Activated naive CD4-positive, alpha-beta T cell treated with anti-CD3 and anti-CD28 coated beads, Interleukin-2, amount 50 U/mL, for 16 hours (primary cell): ENCODE measurements at regions not wholly inside any gene's neighbourhood (a gene's known extent, or its start where the extent isn't known, plus 50 kb on each side); places are given as distances from the start of the nearest gene placed in this dataset.

Source experiments
- DNase-seq: peaks from one replicate; pipeline ENCODE4 v3.0.0-alpha.2; 2020

GRCh38 chr20:39277185-39277584 lies 315.0 kb downstream of the DHX35 start:
- no peak for DNase-seq

GRCh38 chr20:39270837-39271604 lies 308.9 kb downstream of the DHX35 start:
- no peak for DNase-seq

GRCh38 chr20:39269493-39270217 lies 307.5 kb downstream of the DHX35 start:
- DNase-seq: no peak

- DNase-seq: peak; percentile 16
Observed at GRCh38 chr20:39268981-39269461, 306.9 kb downstream of the DHX35 start.

- no peak for DNase-seq
Observed at GRCh38 chr20:39268491-39268951, 306.4 kb downstream of the DHX35 start.

- no peak for DNase-seq
Observed at GRCh38 chr20:39266989-39267388, 304.8 kb downstream of the DHX35 start.

- DNase-seq: peak; percentile 20
Observed at GRCh38 chr20:39264506-39265172, 302.5 kb downstream of the DHX35 start.

- no peak for DNase-seq
Observed at GRCh38 chr20:39263076-39263475, 300.9 kb downstream of the DHX35 start.

GRCh38 chr20:39259808-39260207 lies 297.7 kb downstream of the DHX35 start:
- DNase-seq: no peak

- no peak for DNase-seq
Observed at GRCh38 chr20:39259010-39259803, 297.1 kb downstream of the DHX35 start.

- no peak for DNase-seq
Observed at GRCh38 chr20:39258253-39258652, 296.1 kb downstream of the DHX35 start.

- DNase-seq: no peak
Observed at GRCh38 chr20:39253051-39253755, 291.1 kb downstream of the DHX35 start.

- DNase-seq: no peak
Observed at GRCh38 chr20:39252035-39252434, 289.9 kb downstream of the DHX35 start.

- no peak for DNase-seq
Observed at GRCh38 chr20:39249798-39250197, 287.7 kb downstream of the DHX35 start.

- no peak for DNase-seq
Observed at GRCh38 chr20:39248862-39249485, 286.8 kb downstream of the DHX35 start.

GRCh38 chr20:39248171-39248861 lies 286.2 kb downstream of the DHX35 start:
- no peak for DNase-seq

GRCh38 chr20:39246436-39246835 lies 284.3 kb downstream of the DHX35 start:
- DNase-seq: no peak

GRCh38 chr20:39245685-39246311 lies 283.7 kb downstream of the DHX35 start:
- no peak for DNase-seq

GRCh38 chr20:39243962-39244361 lies 281.8 kb downstream of the DHX35 start:
- no peak for DNase-seq

GRCh38 chr20:39242614-39243013 lies 280.5 kb downstream of the DHX35 start:
- DNase-seq: no peak
